GM21825 (cell line): ENCODE measurements at regions not wholly inside any gene's neighbourhood (a gene's known extent, or its start where the extent isn't known, plus 50 kb on each side); places are given as distances from the start of the nearest gene placed in this dataset.

Experiments
- ATAC-seq: cut with Tn5 transposase; IDR thresholded peaks from one replicate; pipeline ENCODE4 v1.9.1; 2021; ENCODE audit warnings: mild to moderate bottlenecking, moderate library complexity; ENCODE audit not compliant: unreplicated experiment

DNA sequence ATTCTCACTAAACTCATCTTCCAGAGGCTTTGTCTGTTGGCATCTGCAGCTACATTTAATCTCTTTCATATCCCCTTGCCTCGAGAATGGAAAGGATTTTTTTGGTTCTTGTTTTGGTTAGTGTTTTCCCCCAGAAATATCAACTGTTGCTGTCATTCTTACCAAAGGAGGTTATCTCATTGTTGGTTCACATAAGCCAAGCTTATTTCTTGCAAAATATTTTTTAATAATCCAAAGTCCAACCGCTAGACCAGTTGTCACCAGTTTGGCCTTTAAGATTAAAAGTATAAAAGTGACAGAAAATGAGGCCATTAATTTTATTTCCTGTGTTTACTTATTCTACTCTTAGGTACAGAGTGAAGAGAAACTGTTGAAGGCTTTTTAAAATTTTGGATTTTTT, 66.5 kb upstream of the PROX1 start:
- ATAC-seq: no peak

DNA sequence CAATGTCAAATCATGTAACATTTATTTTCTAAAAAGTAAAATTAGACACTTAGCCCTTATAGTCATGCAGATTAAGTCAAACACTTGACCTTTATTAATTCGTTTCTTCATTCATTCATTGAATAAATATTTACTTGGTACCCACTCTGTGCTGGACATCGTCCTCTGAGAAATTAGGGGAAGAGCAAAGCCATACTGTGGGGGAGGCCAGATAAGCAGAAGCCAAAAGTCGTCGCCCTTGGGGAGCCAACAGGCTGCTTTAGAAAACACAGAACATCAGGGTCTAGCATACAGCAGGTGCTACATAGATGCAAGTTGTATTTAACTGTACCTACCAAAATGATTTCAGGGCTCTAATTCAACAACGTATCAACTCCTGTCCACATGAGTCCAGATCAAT, 66.1 kb upstream of the PROX1 start:
- ATAC-seq: no peak

DNA sequence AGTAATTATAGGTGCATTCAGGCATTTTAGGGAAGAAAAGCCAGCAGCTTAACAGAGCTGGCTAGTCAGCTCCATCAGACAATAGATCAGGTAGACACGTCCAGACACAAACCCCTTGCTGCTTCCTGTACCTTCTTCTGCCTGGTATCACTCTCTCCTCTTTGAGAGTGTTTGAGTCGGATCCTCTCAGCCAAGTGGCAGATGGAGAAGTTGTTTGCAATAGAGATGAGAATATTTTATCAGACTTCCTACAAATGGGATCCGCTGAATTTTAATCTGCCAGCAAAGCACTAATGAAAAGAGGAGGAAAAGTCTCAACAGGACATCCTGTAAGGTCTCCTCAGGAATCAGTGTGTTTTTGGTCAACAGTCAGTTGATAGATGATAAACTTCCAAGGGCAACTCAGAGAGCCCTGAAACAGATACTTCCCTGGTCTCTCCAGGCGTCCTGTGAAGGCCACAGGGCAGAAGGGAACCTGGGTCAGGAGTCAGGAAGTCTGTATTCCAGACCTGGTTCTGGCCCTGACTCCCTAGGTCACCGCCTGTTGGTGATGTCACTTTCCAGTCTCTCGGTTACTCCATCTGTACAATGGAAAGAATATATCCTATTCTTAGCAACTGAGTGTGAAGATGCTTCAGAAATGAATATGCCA, 62.1 kb upstream of the PROX1 start:
- no peak for ATAC-seq

DNA sequence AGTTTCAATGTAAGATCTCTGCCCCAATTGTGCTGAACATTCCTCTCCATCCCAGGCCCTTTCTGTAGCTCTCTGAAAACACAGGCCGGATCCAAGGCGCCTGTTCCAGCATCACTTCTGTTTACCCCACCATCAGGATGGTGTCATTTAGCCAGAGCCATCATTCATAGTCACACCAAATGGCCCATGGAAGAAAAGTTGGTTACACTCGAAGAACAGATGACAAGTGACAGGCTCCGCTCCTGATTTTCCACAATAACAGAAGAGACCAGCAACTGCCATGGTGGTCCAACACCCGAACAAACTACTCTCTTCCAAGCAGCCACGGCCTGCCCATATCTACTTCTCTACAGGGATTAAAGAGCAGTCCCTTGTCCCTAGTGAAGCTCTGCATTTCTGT, 59.9 kb upstream of the PROX1 start:
- ATAC-seq: no peak

DNA sequence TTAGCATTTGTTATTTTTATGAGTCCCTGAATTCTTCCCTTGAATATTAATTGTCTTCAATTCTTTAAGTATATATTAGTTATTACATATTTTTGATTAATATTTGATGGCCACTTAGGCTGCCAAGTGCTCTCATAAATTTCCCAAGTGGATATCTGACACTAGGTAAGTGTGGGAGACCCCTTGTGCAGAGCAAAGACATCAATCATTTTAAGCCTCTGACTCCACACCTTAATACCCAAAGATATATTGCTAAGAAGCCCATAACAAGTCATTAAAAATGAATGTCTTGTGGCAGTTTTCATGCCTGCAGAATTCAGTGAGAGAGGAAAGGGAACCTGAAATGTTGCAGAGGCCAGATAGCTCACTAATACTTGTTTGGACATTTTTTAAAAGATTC, 58.4 kb upstream of the PROX1 start:
- no peak for ATAC-seq

- no peak for ATAC-seq
Observed at GRCh38 chr1:213931836-213932235, 55.9 kb upstream of the PROX1 start.

- no peak for ATAC-seq
Observed at GRCh38 chr1:213933336-213933735, 54.4 kb upstream of the PROX1 start.

DNA sequence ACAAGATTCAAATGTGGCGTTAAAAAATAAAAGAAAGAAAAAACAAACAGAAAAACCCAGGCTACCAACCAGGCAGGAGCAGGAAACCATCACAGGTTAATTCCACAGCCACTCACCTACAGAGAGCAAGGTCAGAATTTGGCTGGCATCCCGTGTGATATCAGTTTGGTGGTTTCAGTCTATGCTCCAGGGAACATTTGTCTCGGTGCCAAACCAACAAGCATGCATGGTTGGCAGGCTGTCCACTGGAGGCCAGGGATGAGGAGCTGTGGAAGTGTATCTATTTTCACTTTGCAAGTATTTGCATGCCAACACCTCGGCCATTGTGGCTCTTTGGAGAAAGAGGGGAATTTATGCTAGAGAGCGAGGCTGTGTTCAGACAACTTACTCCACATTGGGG, 53.1 kb upstream of the PROX1 start:
- ATAC-seq: no peak

DNA sequence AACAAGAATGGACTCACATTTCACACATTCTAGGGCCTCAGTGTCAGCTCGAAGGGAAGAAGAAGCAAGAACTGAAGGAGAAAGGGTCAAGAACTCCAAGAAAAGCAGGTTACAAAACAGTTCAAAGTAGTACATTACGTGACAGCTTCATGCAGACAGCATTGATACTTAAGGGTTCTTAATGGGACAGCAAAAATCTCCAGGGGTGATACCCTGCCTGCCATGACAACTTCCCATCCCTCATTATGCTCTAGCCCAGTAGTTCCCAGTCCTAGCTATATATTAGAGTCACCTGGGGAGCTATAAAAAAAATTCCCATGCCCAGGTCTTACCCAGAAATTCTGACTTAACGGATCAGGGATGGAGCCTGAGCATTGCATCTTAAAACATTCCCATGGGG, 51.2 kb upstream of the PROX1 start:
- no peak for ATAC-seq
